Activated B cell treated with CpG ODN at 0.5 μM for 24 hours (primary cell): ENCODE measurements at regions not wholly inside any gene's neighbourhood (a gene's known extent, or its start where the extent isn't known, plus 50 kb on each side); places are given as distances from the start of the nearest gene placed in this dataset.

Experiments
- ATAC-seq: fragments of 200-7000 bp; cut with Tn5 transposase; one replicate; pipeline ENCODE4 v1.10.0; 2021; ENCODE audit warnings: low read depth, mild to moderate bottlenecking, moderate library complexity
- CTCF ChIA-PET: fragments of 350-600 bp; sonication (Branson Sonifier 250); formaldehyde crosslinking; loops from one replicate; lab custom pipeline; 2021; ENCODE audit warnings: antibody characterized with exemption; lab: Charles Lee
- POLR2A ChIA-PET: fragments of 350-600 bp; sonication (Branson Sonifier 250); formaldehyde crosslinking; loops from one replicate; lab custom pipeline; 2021; ENCODE audit warnings: antibody characterized with exemption; lab: Charles Lee
- DNase-seq: peaks from one replicate; pipeline ENCODE4 v3.0.0; 2022
- H3K27ac Mint-ChIP-seq: one replicate; pipeline ENCODE4 v1.8.0; 2020; ENCODE audit warnings: mixed read lengths
- H3K27me3 Mint-ChIP-seq: one replicate; pipeline ENCODE4 v1.8.0; 2021; ENCODE audit warnings: mixed read lengths
- H3K36me3 Mint-ChIP-seq: one replicate; pipeline ENCODE4 v1.8.0; 2021; ENCODE audit warnings: low read depth, mixed read lengths
- H3K4me1 Mint-ChIP-seq: one replicate; pipeline ENCODE4 v1.8.0; 2021; ENCODE audit warnings: mixed read lengths
- H3K4me3 Mint-ChIP-seq: one replicate; pipeline ENCODE4 v1.8.0; 2020; ENCODE audit warnings: mild to moderate bottlenecking, mixed read lengths
- H3K9me3 Mint-ChIP-seq: one replicate; pipeline ENCODE4 v1.8.0; 2020; ENCODE audit warnings: mixed read lengths
- CTCF ChIP-seq: fragments of 200-600 bp; IDR thresholded peaks from one replicate; pipeline ENCODE4 v1.8.0; 2022; ENCODE audit warnings: antibody characterized with exemption, mild to moderate bottlenecking
- intact Hi-C: fragments of 100-400 bp; cut with micrococcal nuclease; formaldehyde crosslinking; loops from one replicate; pipeline ENCODE4 v1.15.1; 2024

- intact Hi-C loops = no loop called here
- Mint-ChIP-seq H3K4me3 (no peak overlapping the region), H3K27ac (no peak overlapping the region), H3K36me3 (no peaks in the 10 kb centered on the region), H3K9me3 (peaks cover 2% of the 10 kb centered on the region), H3K27me3 (no peaks in the 10 kb centered on the region), H3K4me1 (no peaks in the 10 kb centered on the region)
- ChIA-PET CTCF (no interaction called here), POLR2A (no interaction called here)
- no peak for TF ChIP-seq CTCF
- ATAC-seq (no peak), DNase-seq (no peak)
These were observed 137.0 kb upstream of the BMP2 start for GRCh38 chr20:6630514-6630913.

GRCh38 chr20:6629564-6629963 is 137.9 kb upstream of the BMP2 start:
- H3K4me1 Mint-ChIP-seq = no peaks in the 10 kb centered on the region
- H3K9me3 Mint-ChIP-seq = peaks cover 2% of the 10 kb centered on the region
- H3K4me3 Mint-ChIP-seq = no peak overlapping the region
- no peaks in the 10 kb centered on the region for H3K27me3 Mint-ChIP-seq
- ChIA-PET CTCF (no interaction called here), POLR2A (no interaction called here)
- H3K27ac Mint-ChIP-seq = no peak overlapping the region
- intact Hi-C loops = no loop called here
- no peaks in the 10 kb centered on the region for H3K36me3 Mint-ChIP-seq
- TF ChIP-seq CTCF = no peak
- no peak for DNase-seq
- no peak for ATAC-seq

GRCh38 chr20:6626805-6627204 is 140.7 kb upstream of the BMP2 start:
- H3K4me3 Mint-ChIP-seq = no peak overlapping the region
- ATAC-seq (no peak), DNase-seq (no peak)
- CTCF ChIA-PET = no interaction called here
- no peaks in the 10 kb centered on the region for H3K27me3 Mint-ChIP-seq
- no peak for TF ChIP-seq CTCF
- no peak overlapping the region for H3K27ac Mint-ChIP-seq
- H3K36me3 Mint-ChIP-seq = no peaks in the 10 kb centered on the region
- H3K9me3 Mint-ChIP-seq = peaks cover 2% of the 10 kb centered on the region
- intact Hi-C loops = no loop called here
- peaks cover 2% of the 10 kb centered on the region for H3K4me1 Mint-ChIP-seq
- POLR2A ChIA-PET = no interaction called here

- Mint-ChIP-seq H3K4me3 (no peak overlapping the region), H3K27ac (no peak overlapping the region), H3K4me1 (peaks cover 2% of the 10 kb centered on the region), H3K27me3 (no peaks in the 10 kb centered on the region), H3K9me3 (peaks cover 3% of the 10 kb centered on the region), H3K36me3 (no peaks in the 10 kb centered on the region)
- DNase-seq = no peak
- intact Hi-C loops = no loop called here
- no peak for ATAC-seq
- CTCF ChIA-PET = no interaction called here
- TF ChIP-seq CTCF = no peak
- POLR2A ChIA-PET = no interaction called here
These were observed 143.5 kb upstream of the BMP2 start for GRCh38 chr20:6623989-6624388.

GRCh38 chr20:6622041-6622440 is 145.4 kb upstream of the BMP2 start:
- no peaks in the 10 kb centered on the region for H3K36me3 Mint-ChIP-seq
- intact Hi-C loops = no loop called here

More at GRCh38 chr20:6622041-6622440, 145.4 kb upstream of the BMP2 start:
- H3K4me1 Mint-ChIP-seq = peaks cover 2% of the 10 kb centered on the region
- ChIA-PET POLR2A (no interaction called here), CTCF (no interaction called here)
- ATAC-seq = no peak
- H3K9me3 Mint-ChIP-seq = peaks cover 3% of the 10 kb centered on the region
- TF ChIP-seq CTCF = no peak
- H3K27me3 Mint-ChIP-seq = no peaks in the 10 kb centered on the region
- no peak overlapping the region for H3K4me3 Mint-ChIP-seq
- no peak overlapping the region for H3K27ac Mint-ChIP-seq
- no peak for DNase-seq
